GM23338 (cell line): ENCODE measurements at regions not wholly inside any gene's neighbourhood (a gene's known extent, or its start where the extent isn't known, plus 50 kb on each side); places are given as distances from the start of the nearest gene placed in this dataset.

Experiments
- ATAC-seq: fragments of 200-7000 bp; cut with Tn5 transposase; 3 replicates; pipeline ENCODE4 v1.9.1; 2020
- DNase-seq: peaks from one replicate; pipeline ENCODE4 v3.0.0-alpha.2; 2015; ENCODE audit warnings: low spot score
- H2AFZ ChIP-seq: fragments of 200-600 bp; sonication (generic); 2 replicates; pipeline ENCODE4 v1.8.0; 2016; ENCODE audit warnings: antibody characterized with exemption, mild to moderate bottlenecking, moderate library complexity
- H3F3A ChIP-seq: fragments of 200-600 bp; sonication (generic); replicated peaks from 2 replicates; pipeline ENCODE4 v1.8.0; 2017; ENCODE audit warnings: antibody characterized with exemption, mixed run types, low read depth
- H3K27ac ChIP-seq: fragments of 200-600 bp; sonication (generic); 2 replicates; pipeline ENCODE4 v1.6.1; 2016; ENCODE audit warnings: low read depth
- H3K27me3 ChIP-seq: fragments of 200-600 bp; sonication (generic); 2 replicates; pipeline ENCODE4 v1.8.0; 2016; ENCODE audit warnings: mild to moderate bottlenecking, mixed run types, moderate library complexity; ENCODE audit not compliant: insufficient read depth
- H3K36me3 ChIP-seq: fragments of 200-600 bp; sonication (generic); 2 replicates; pipeline ENCODE4 v1.8.0; 2016; ENCODE audit warnings: mild to moderate bottlenecking; ENCODE audit not compliant: insufficient read depth
- H3K4me1 ChIP-seq: fragments of 200-600 bp; sonication (generic); 2 replicates; pipeline ENCODE4 v1.8.0; 2016; ENCODE audit warnings: mild to moderate bottlenecking, moderate library complexity; ENCODE audit not compliant: insufficient read depth
- H3K4me2 ChIP-seq: fragments of 200-600 bp; sonication (generic); 2 replicates; pipeline ENCODE4 v1.7.1; 2017; ENCODE audit warnings: mixed run types
- H3K4me3 ChIP-seq: fragments of 200-600 bp; sonication (generic); 2 replicates; pipeline ENCODE4 v1.6.1; 2016; ENCODE audit warnings: mixed run types
- H3K79me2 ChIP-seq: fragments of 200-600 bp; sonication (generic); replicated peaks from 2 replicates; pipeline ENCODE4 v1.8.0; 2017; ENCODE audit warnings: mild to moderate bottlenecking; ENCODE audit not compliant: insufficient read depth
- H3K9me2 ChIP-seq: fragments of 200-600 bp; sonication (generic); 2 replicates; pipeline ENCODE4 v1.8.0; 2017; ENCODE audit not compliant: insufficient read depth
- H4K20me1 ChIP-seq: fragments of 200-600 bp; sonication (generic); replicated peaks from 2 replicates; pipeline ENCODE4 v1.8.0; 2017; ENCODE audit warnings: mild to moderate bottlenecking; ENCODE audit not compliant: insufficient read depth
- H3K27ac Mint-ChIP-seq: 2 replicates; pipeline ENCODE4 v1.8.0; 2020; ENCODE audit warnings: inconsistent platforms, mild to moderate bottlenecking, moderate library complexity, mixed read lengths
- H3K27me3 Mint-ChIP-seq: 3 replicates; pipeline ENCODE4 v1.8.0; 2022; ENCODE audit warnings: low read depth, mild to moderate bottlenecking, moderate library complexity, mixed read lengths, inconsistent platforms; ENCODE audit not compliant: insufficient read depth, poor library complexity
- H3K36me3 Mint-ChIP-seq: 3 replicates; pipeline ENCODE4 v1.8.0; 2021; ENCODE audit warnings: low read depth, mild to moderate bottlenecking, inconsistent platforms, moderate library complexity, mixed read lengths
- H3K4me1 Mint-ChIP-seq: 3 replicates; pipeline ENCODE4 v1.8.0; 2020; ENCODE audit warnings: mild to moderate bottlenecking, inconsistent platforms, mixed read lengths
- H3K4me3 Mint-ChIP-seq: 3 replicates; pipeline ENCODE4 v1.8.0; 2021; ENCODE audit warnings: moderate library complexity, mild to moderate bottlenecking, inconsistent platforms, mixed read lengths
- H3K9me3 Mint-ChIP-seq: 3 replicates; pipeline ENCODE4 v1.8.0; 2020; ENCODE audit warnings: moderate library complexity, mild to moderate bottlenecking, inconsistent platforms, mixed read lengths
- CREB1 ChIP-seq: fragments of 250-450 bp; sonication (Bioruptor Pico); IDR thresholded peaks from 2 replicates; pipeline ENCODE4 v1.5.0; 2020; ENCODE audit warnings: low read depth, mild to moderate bottlenecking, moderate library complexity
- CTCF ChIP-seq, 2 experiments: fragments of 200-600 bp in 1 of 2; sonication (generic) in 1 of 2; conservative IDR thresholded peaks; 2 replicates each; pipeline versions ENCODE4 v1.5.1 to v1.6.1; 2016 to 2017; ENCODE audit warnings: antibody characterized with exemption in 2 of 2, low read depth in 2 of 2, mild to moderate bottlenecking in 2 of 2, moderate library complexity in 1 of 2
- ETS1 ChIP-seq: IDR thresholded peaks from 2 replicates; pipeline ENCODE4 v1.6.1; 2016; ENCODE audit warnings: antibody characterized with exemption
- EZH2 ChIP-seq: fragments of 200-600 bp; sonication (generic); IDR thresholded peaks from one replicate; pipeline ENCODE4 v1.8.0; 2017; ENCODE audit warnings: antibody characterized with exemption, mild to moderate bottlenecking, low read depth; ENCODE audit not compliant: unreplicated experiment
- EZH2phosphoT487 ChIP-seq: fragments of 200-600 bp; sonication (generic); IDR thresholded peaks from one replicate; pipeline ENCODE4 v1.8.1; 2018; ENCODE audit warnings: antibody characterized with exemption; ENCODE audit not compliant: unreplicated experiment
- JUNB ChIP-seq: IDR thresholded peaks from one replicate; pipeline ENCODE4 v1.6.1; 2016; ENCODE audit warnings: antibody characterized with exemption; ENCODE audit not compliant: unreplicated experiment
- POLR2AphosphoS5 ChIP-seq: IDR thresholded peaks from 2 replicates; pipeline ENCODE4 v1.6.1; 2016; ENCODE audit warnings: antibody characterized with exemption, low read depth
- REST ChIP-seq: IDR thresholded peaks from one replicate; pipeline ENCODE4 v1.6.1; 2018; ENCODE audit warnings: antibody characterized with exemption; ENCODE audit not compliant: unreplicated experiment
- STAT1 ChIP-seq: IDR thresholded peaks from one replicate; pipeline ENCODE4 v1.6.1; 2016; ENCODE audit warnings: antibody characterized with exemption; ENCODE audit not compliant: unreplicated experiment
- ZNF114 ChIP-seq: fragments of 250-450 bp; sonication (Bioruptor Pico); IDR thresholded peaks from 2 replicates; pipeline ENCODE4 v1.5.0; 2020; ENCODE audit warnings: mild to moderate bottlenecking, moderate library complexity
- ZNF331 ChIP-seq: fragments of 250-450 bp; sonication (Bioruptor Pico); IDR thresholded peaks from 2 replicates; pipeline ENCODE4 v1.5.0; 2020; ENCODE audit warnings: low read depth, mild to moderate bottlenecking, moderate library complexity

- TF ChIP-seq ZNF114 (no peak), REST (no peak), EZH2phosphoT487 (no peak), STAT1 (no peak), CREB1 (no peak), JUNB (no peak), EZH2 (no peak)
Observed at GRCh38 chrX:111039606-111040005, 56.4 kb upstream of the PAK3 start (continued).

GRCh38 chrX:111035991-111036390 is 60.0 kb upstream of the PAK3 start:
- Histone ChIP-seq H2AFZ (no peak overlapping the region), H3K4me2 (no peak overlapping the region), H3K9me2 (no peaks in the 10 kb centered on the region), H3F3A (no peaks in the 10 kb centered on the region), H4K20me1 (no peaks in the 10 kb centered on the region), H3K36me3 (no peaks in the 10 kb centered on the region), H3K27me3 (no peaks in the 10 kb centered on the region), H3K27ac (no peak overlapping the region), H3K79me2 (no peaks in the 10 kb centered on the region), H3K4me3 (no peak overlapping the region), H3K4me1 (no peaks in the 10 kb centered on the region)
- peaks cover 2% of the 10 kb centered on the region; the same call in 1 of the 3 replicates for H3K4me1 Mint-ChIP-seq
- H3K36me3 Mint-ChIP-seq: no peaks in the 10 kb centered on the region
- no peaks in the 10 kb centered on the region for H3K27me3 Mint-ChIP-seq
- DNase-seq (no peak), ATAC-seq (no peak)
- H3K4me3 Mint-ChIP-seq: no peak overlapping the region
- H3K27ac Mint-ChIP-seq: no peak overlapping the region
- TF ChIP-seq POLR2AphosphoS5 (no peak), CTCF (conservative IDR thresholded peaks at IDR 0.05; ENCODE audit: low read depth in 2 of 2) (no peak), JUNB (no peak)
- H3K9me3 Mint-ChIP-seq: no peaks in the 10 kb centered on the region

GRCh38 chrX:111035256-111035655 is 60.7 kb upstream of the PAK3 start:
- Histone ChIP-seq H3K36me3 (no peaks in the 10 kb centered on the region), H2AFZ (no peak overlapping the region), H3K4me1 (no peaks in the 10 kb centered on the region), H3K9me2 (no peaks in the 10 kb centered on the region), H4K20me1 (no peaks in the 10 kb centered on the region), H3K79me2 (no peaks in the 10 kb centered on the region), H3K4me3 (no peak overlapping the region), H3F3A (no peaks in the 10 kb centered on the region), H3K27me3 (no peaks in the 10 kb centered on the region), H3K27ac (no peak overlapping the region), H3K4me2 (no peak overlapping the region)
- no peaks in the 10 kb centered on the region for H3K36me3 Mint-ChIP-seq
- no peak overlapping the region for H3K4me3 Mint-ChIP-seq
- H3K4me1 Mint-ChIP-seq: peaks cover 2% of the 10 kb centered on the region; the same call in 1 of the 3 replicates
- no peak for TF ChIP-seq CREB1
- no peak for TF ChIP-seq JUNB
- TF ChIP-seq ZNF114: no peak
- TF ChIP-seq ZNF331: no peak
- no peak for TF ChIP-seq EZH2phosphoT487
- TF ChIP-seq ETS1: no peak
- TF ChIP-seq REST: no peak
- TF ChIP-seq CTCF (conservative IDR thresholded peaks at IDR 0.05; ENCODE audit: low read depth in 2 of 2): no peak
- TF ChIP-seq EZH2: no peak
- no peaks in the 10 kb centered on the region for H3K27me3 Mint-ChIP-seq
- DNase-seq (no peak), ATAC-seq (no peak)
- H3K9me3 Mint-ChIP-seq: no peaks in the 10 kb centered on the region
- no peak overlapping the region for H3K27ac Mint-ChIP-seq
